Suprapubic skin (tissue), 3 donors: ENCODE measurements at regions not wholly inside any gene's neighbourhood (a gene's known extent, or its start where the extent isn't known, plus 50 kb on each side); places are given as distances from the start of the nearest gene placed in this dataset.

ENCODE experiments used
- CTCF ChIP-seq, 2 donors: fragments of 200-600 bp in 1 of 2; fragments of 450-650 bp in 1 of 2; sonication (generic) in 1 of 2; IDR thresholded peaks; one replicate each; pipeline ENCODE4 v1.5.1; 2016 to 2019; ENCODE audit warnings: antibody characterized with exemption in 2 of 2, mild to moderate bottlenecking in 1 of 2, moderate library complexity in 1 of 2
- POLR2AphosphoS5 ChIP-seq, 3 donors: sonication (generic); formaldehyde crosslinking; IDR thresholded peaks; one replicate each; pipeline ENCODE4 v1.6.1; 2017; ENCODE audit warnings: antibody characterized with exemption in 3 of 3

GRCh38 chr20:54875307-54875706 lies 399.9 kb downstream of the DOK5 start:
- no peak for TF ChIP-seq CTCF (IDR thresholded peaks at IDR 0.05)
- no peak for TF ChIP-seq POLR2AphosphoS5 (IDR thresholded peaks at IDR 0.05)
